Spleen (tissue), 11 donors: ENCODE measurements at regions not wholly inside any gene's neighbourhood (a gene's known extent, or its start where the extent isn't known, plus 50 kb on each side); places are given as distances from the start of the nearest gene placed in this dataset.

Source experiments
- DNase-seq: peaks from one replicate; pipeline ENCODE4 v3.0.0-alpha.2; 2020
- H3K27ac ChIP-seq, 8 donors: fragments of 200-600 bp; sonication (generic) in 7 of 8; 1 replicate in 4 of 8; 2 replicates in 4 of 8; pipeline versions ENCODE4 v1.5.0 to v1.8.0; 2016 to 2021; ENCODE audit warnings: inconsistent platforms in 4 of 8, mild to moderate bottlenecking in 4 of 8, moderate library complexity in 1 of 8
- H3K27me3 ChIP-seq, 7 donors: fragments of 200-600 bp; sonication (generic) in 6 of 7; replicated peaks in 1 of 7; 1 replicate in 4 of 7; 2 replicates in 3 of 7; pipeline versions ENCODE4 v1.5.0 to v1.8.0; 2016 to 2021; ENCODE audit warnings: inconsistent platforms in 3 of 7, mild to moderate bottlenecking in 1 of 7
- H3K36me3 ChIP-seq, 6 donors: fragments of 200-600 bp; sonication (generic) in 5 of 6; 1 replicate in 4 of 6; 2 replicates in 2 of 6; pipeline versions ENCODE4 v1.5.0 to v1.8.0; 2016 to 2021; ENCODE audit warnings: inconsistent platforms in 2 of 6
- H3K4me1 ChIP-seq, 6 donors: fragments of 200-600 bp; sonication (generic) in 5 of 6; 1 replicate in 3 of 6; 2 replicates in 3 of 6; pipeline versions ENCODE4 v1.5.0 to v1.8.0; 2016 to 2021; ENCODE audit warnings: inconsistent platforms in 3 of 6
- H3K4me3 ChIP-seq, 8 donors: fragments of 200-600 bp; sonication (generic) in 7 of 8; 1 replicate in 4 of 8; 2 replicates in 4 of 8; pipeline versions ENCODE4 v1.5.0 to v1.8.0; 2016 to 2021; ENCODE audit warnings: inconsistent platforms in 4 of 8, mild to moderate bottlenecking in 4 of 8, moderate library complexity in 2 of 8
- H3K9me3 ChIP-seq, 8 donors: fragments of 200-600 bp; sonication (generic) in 7 of 8; 1 replicate in 4 of 8; 2 replicates in 4 of 8; pipeline versions ENCODE4 v1.5.0 to v1.8.0; 2016 to 2021; ENCODE audit warnings: inconsistent platforms in 4 of 8
- POLR2A ChIP-seq, 3 donors: fragments of 450-650 bp; IDR thresholded peaks; one replicate each; pipeline ENCODE4 v1.5.1; 2017; ENCODE audit warnings: antibody characterized with exemption in 3 of 3, mild to moderate bottlenecking in 1 of 3
- POLR2AphosphoS5 ChIP-seq, 3 donors: sonication (generic); formaldehyde crosslinking; IDR thresholded peaks; one replicate each; pipeline ENCODE4 v1.5.1; 2017; ENCODE audit warnings: antibody characterized with exemption in 3 of 3
- WGBS, 5 donors: extraction: QIAGEN DNeasy Blood & Tissue Kit in 3 of 5; methylation state at CpG; one replicate each; pipeline versions ENCODE4 v1.1.5 to v1.1.7; 2013 to 2018; 5-methylcytosine and 5-hydroxymethylcytosine counted together
- intact Hi-C: fragments of 100-400 bp; cut with DNase I; formaldehyde crosslinking; loops from one replicate; pipeline ENCODE4 v1.15.0; 2023; ENCODE audit warnings: low total_unique reads
- TF ChIP-seq, protein P1 (sequence below), 11 experiments: fragments of 200-600 bp in 7 of 11; fragments of 450-650 bp in 4 of 11; sonication (generic) in 4 of 11; IDR thresholded peaks in 8 of 11; conservative IDR thresholded peaks in 3 of 11; 1 replicate in 7 of 11; 2 replicates in 4 of 11; pipeline versions ENCODE4 v1.4.0 to v1.8.0; 2016 to 2021; ENCODE audit warnings: antibody characterized with exemption in 11 of 11, inconsistent platforms in 4 of 11, mild to moderate bottlenecking in 1 of 11
- donor health status: healthy with polysubstance abuse.
- donor health status: DM: no; HTN: no; CAD: no; lungs with moderate emphysema.
- donor health status: DM: no; HTN: no; CAD: no.
- donor health status: Bipolar disorder and iron deficiency.
- donor health status: healthy.
- donor health status: DM: no; HTN: no; CAD: no.
- donor health status: DM: yes; HTN: yes; CAD: no.

GRCh38 chr2:797993-798392 lies 120.8 kb upstream of the TMEM18 start:
- no peaks in the 10 kb centered on the region for H3K9me3 ChIP-seq
- 56 to 71% (median 62%) methylated on average over 6 of the region's 6 CpGs for WGBS, 5 donors
- no peak overlapping the region for H3K4me3 ChIP-seq
- intact Hi-C loops: no loop called here
- no peaks in the 10 kb centered on the region for H3K36me3 ChIP-seq
- TF ChIP-seq POLR2AphosphoS5 (IDR thresholded peaks at IDR 0.05): no peak
- TF ChIP-seq, protein P1, sequence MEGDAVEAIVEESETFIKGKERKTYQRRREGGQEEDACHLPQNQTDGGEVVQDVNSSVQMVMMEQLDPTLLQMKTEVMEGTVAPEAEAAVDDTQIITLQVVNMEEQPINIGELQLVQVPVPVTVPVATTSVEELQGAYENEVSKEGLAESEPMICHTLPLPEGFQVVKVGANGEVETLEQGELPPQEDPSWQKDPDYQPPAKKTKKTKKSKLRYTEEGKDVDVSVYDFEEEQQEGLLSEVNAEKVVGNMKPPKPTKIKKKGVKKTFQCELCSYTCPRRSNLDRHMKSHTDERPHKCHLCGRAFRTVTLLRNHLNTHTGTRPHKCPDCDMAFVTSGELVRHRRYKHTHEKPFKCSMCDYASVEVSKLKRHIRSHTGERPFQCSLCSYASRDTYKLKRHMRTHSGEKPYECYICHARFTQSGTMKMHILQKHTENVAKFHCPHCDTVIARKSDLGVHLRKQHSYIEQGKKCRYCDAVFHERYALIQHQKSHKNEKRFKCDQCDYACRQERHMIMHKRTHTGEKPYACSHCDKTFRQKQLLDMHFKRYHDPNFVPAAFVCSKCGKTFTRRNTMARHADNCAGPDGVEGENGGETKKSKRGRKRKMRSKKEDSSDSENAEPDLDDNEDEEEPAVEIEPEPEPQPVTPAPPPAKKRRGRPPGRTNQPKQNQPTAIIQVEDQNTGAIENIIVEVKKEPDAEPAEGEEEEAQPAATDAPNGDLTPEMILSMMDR (IDR thresholded peaks at IDR 0.05 in 8 of 11, conservative IDR thresholded peaks at IDR 0.05 in 3 of 11): no peak
- no peak for TF ChIP-seq POLR2A (IDR thresholded peaks at IDR 0.05)
- H3K4me1 ChIP-seq: no peaks in the 10 kb centered on the region
- no peak overlapping the region for H3K27ac ChIP-seq
- peaks cover 0 to 14% (median 0%) of the 10 kb centered on the region in 7 donors for H3K27me3 ChIP-seq
- no peak for DNase-seq

- H3K4me1 ChIP-seq: no peaks in the 10 kb centered on the region
- intact Hi-C loops: no loop called here
- no peak overlapping the region for H3K4me3 ChIP-seq
- H3K27ac ChIP-seq: no peak overlapping the region
- H3K9me3 ChIP-seq: no peaks in the 10 kb centered on the region
- WGBS, 5 donors: 83 to 96% (median 92%) methylated on average over 8 of the region's 8 CpGs
- peaks cover 0 to 14% (median 0%) of the 10 kb centered on the region in 7 donors for H3K27me3 ChIP-seq
- no peak for DNase-seq
- TF ChIP-seq POLR2A (IDR thresholded peaks at IDR 0.05): no peak
- TF ChIP-seq, protein P1 (IDR thresholded peaks at IDR 0.05 in 8 of 11, conservative IDR thresholded peaks at IDR 0.05 in 3 of 11): no peak
- no peak for TF ChIP-seq POLR2AphosphoS5 (IDR thresholded peaks at IDR 0.05)
- H3K36me3 ChIP-seq: no peaks in the 10 kb centered on the region
Measured at GRCh38 chr2:797556-797955, 120.3 kb upstream of the TMEM18 start.

DNA sequence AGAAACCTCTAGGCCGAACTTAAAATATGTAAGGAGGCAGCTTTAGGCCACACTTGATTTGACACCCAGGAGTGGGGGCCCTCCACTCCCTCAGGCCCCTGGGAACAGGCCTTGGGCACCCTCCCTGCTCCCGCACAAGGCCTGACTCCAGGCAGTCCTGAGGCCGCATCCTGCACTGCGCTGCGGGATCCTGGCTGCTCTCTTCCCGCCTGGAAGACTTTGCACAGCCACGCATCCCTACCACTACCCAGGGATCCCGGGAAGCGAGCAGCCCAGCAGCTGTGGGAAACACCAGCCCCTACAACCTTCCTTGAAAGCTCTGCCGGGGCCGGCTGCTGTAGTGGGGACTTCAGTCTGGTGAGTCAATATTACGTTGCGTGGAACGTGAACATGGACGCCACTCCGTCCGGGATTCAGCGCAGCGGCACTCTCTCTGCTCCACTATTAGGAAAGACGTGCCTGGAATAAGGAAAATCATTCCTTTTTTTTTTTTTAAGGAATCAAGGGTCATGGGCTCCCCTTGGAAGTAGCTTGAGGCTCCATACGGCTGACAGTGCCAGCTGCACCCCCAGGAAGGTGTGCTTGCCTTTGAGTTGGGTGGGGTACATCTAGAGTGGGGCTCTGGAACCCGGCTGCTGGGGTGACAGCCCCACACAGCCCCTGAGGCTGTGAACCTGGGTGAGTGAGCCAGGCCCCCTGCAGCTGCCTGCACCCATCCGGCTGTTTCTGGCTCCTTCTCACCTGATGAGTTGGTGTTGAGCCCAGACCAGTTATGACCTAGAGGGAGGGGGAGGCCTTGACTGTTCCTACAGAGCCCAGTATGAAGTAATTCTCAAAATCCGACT lies 119.2 kb upstream of the TMEM18 start:
- H3K4me1 ChIP-seq: no peaks in the 10 kb centered on the region
- H3K36me3 ChIP-seq: no peaks in the 10 kb centered on the region
- no peak overlapping the region for H3K27ac ChIP-seq
- H3K4me3 ChIP-seq: no peak overlapping the region
- intact Hi-C loops: no loop called here
- H3K27me3 ChIP-seq: peaks cover 0 to 14% (median 0%) of the 10 kb centered on the region in 7 donors
- no peaks in the 10 kb centered on the region for H3K9me3 ChIP-seq
- WGBS, 5 donors: 84 to 94% (median 91%) methylated on average over 22 to 24 of the region's 24 CpGs
- no peak for DNase-seq
- TF ChIP-seq, protein P1 (IDR thresholded peaks at IDR 0.05 in 8 of 11, conservative IDR thresholded peaks at IDR 0.05 in 3 of 11): no peak
- no peak for TF ChIP-seq POLR2A (IDR thresholded peaks at IDR 0.05)
- TF ChIP-seq POLR2AphosphoS5 (IDR thresholded peaks at IDR 0.05): no peak

- WGBS, 5 donors: 71 to 82% (median 78%) methylated on average over 18 of the region's 18 CpGs
- Histone ChIP-seq H3K9me3 (peaks cover 0 to 2% (median 0%) of the 10 kb centered on the region in 8 donors), H3K36me3 (no peaks in the 10 kb centered on the region), H3K4me3 (no peak overlapping the region), H3K4me1 (no peaks in the 10 kb centered on the region), H3K27me3 (peaks cover 0 to 14% (median 0%) of the 10 kb centered on the region in 7 donors), H3K27ac (no peak overlapping the region)
- no peak for DNase-seq
- TF ChIP-seq POLR2AphosphoS5 (IDR thresholded peaks at IDR 0.05) (no peak), POLR2A (IDR thresholded peaks at IDR 0.05) (no peak)
- TF ChIP-seq, protein P1 (IDR thresholded peaks at IDR 0.05 in 8 of 11, conservative IDR thresholded peaks at IDR 0.05 in 3 of 11): no peak
- intact Hi-C loops: no loop called here
Measured at GRCh38 chr2:795531-796041, 118.4 kb upstream of the TMEM18 start.
